ENCODE measurements at regions not wholly inside any gene's neighbourhood (a gene's known extent, or its start where the extent isn't known, plus 50 kb on each side); places are given as distances from the start of the nearest gene placed in this dataset.

DNA sequence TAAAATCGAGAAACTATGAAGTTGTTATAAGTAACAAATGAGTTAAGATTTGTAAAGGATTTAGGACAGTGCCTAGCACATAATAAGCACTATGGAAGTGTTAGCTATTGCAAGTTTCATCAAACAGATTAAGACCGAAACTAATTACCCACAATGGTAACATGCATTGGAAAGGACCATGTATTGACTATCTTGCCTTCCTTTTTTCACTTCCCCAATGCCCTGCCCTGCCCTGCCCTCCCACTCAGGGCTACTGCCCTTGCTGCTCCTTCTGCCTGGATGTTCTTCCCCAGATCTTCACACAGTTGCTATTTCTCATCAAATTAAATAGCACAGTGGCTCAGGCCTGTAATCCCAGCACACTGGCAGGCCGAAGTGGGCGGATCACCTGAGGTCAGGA, 202.1 kb upstream of the PSMD7 start:
- in situ Hi-C loops (cut with HindIII; ENCODE audit: low sequenced_read_pairs): no loop called here
- TF ChIP-seq, protein P1, sequence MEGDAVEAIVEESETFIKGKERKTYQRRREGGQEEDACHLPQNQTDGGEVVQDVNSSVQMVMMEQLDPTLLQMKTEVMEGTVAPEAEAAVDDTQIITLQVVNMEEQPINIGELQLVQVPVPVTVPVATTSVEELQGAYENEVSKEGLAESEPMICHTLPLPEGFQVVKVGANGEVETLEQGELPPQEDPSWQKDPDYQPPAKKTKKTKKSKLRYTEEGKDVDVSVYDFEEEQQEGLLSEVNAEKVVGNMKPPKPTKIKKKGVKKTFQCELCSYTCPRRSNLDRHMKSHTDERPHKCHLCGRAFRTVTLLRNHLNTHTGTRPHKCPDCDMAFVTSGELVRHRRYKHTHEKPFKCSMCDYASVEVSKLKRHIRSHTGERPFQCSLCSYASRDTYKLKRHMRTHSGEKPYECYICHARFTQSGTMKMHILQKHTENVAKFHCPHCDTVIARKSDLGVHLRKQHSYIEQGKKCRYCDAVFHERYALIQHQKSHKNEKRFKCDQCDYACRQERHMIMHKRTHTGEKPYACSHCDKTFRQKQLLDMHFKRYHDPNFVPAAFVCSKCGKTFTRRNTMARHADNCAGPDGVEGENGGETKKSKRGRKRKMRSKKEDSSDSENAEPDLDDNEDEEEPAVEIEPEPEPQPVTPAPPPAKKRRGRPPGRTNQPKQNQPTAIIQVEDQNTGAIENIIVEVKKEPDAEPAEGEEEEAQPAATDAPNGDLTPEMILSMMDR (IDR thresholded peaks at IDR 0.05; ENCODE audit: low read depth, low read length, missing control alignments): no peak
- no peak for DNase-seq (ENCODE audit: low read depth)
- H3K4me3 ChIP-seq (ENCODE audit: low read depth, low read length): no peak overlapping the region

DNA sequence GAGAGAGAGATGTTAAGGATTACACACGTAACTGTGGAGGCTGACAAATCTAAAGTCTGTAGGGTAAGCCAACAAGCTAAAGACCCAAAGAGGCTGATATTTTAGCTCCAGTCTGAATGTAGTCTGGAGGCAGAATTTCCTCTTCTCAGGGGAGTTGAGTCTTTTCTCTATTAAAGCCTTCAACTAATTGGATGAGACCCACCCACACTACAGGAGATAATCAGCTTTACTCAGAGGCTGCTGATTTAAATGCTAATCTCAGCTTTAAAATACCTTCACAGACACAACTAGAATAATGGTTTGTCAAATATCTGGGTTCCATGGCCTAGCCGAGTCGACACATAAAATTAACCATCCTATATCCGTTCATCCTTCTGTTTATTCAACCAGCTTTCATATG, 204.3 kb upstream of the PSMD7 start:
- DNase-seq (ENCODE audit: low read depth): no peak
- TF ChIP-seq, protein P1 (IDR thresholded peaks at IDR 0.05; ENCODE audit: low read depth, low read length, missing control alignments): no peak
- no peak overlapping the region for H3K4me3 ChIP-seq (ENCODE audit: low read depth, low read length)
- in situ Hi-C loops (cut with HindIII; ENCODE audit: low sequenced_read_pairs): no loop called here

DNA sequence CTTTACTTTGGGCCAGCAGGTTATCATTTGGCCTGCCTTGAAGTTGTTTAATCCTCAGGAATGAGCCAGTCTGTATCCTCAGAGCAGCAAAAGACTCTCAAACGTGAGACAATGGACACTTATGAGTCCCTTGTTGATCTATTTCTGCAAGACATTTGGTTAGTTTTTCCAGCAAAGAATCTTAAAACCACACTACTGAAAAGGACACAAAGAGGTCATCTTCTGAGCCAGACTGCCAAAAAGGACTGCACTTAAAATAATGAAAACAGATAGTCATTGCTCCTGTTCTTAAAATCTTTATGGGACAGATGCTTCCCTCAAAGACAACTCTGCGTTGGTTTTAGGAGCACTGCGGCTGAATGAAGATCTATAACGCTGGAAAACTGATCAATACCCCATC, 205.7 kb upstream of the PSMD7 start:
- in situ Hi-C loops (cut with HindIII; ENCODE audit: low sequenced_read_pairs): no loop called here
- TF ChIP-seq, protein P1 (IDR thresholded peaks at IDR 0.05; ENCODE audit: low read depth, low read length, missing control alignments): no peak
- no peak for DNase-seq (ENCODE audit: low read depth)
- H3K4me3 ChIP-seq (ENCODE audit: low read depth, low read length): no peak overlapping the region

DNA sequence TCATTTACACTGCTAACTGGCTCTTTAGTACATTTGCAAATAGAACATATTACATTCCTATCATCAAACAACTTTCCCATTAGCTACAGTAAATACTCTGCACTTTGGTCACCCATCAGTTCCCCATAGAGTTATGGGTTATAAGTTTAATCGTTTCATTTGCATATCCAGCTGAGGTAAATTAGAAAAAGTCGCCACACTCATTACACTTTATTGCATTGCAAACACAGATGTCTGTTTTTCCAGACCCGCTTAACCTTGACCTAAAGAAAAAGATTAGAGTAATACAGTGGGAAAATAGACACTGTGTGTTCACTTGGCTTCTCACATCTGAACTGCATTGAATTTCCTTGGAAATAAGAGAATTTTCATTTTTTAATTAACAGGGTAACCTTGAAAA, 213.1 kb upstream of the PSMD7 start:
- TF ChIP-seq, protein P1 (IDR thresholded peaks at IDR 0.05; ENCODE audit: low read depth, low read length, missing control alignments): no peak
- H3K4me3 ChIP-seq (ENCODE audit: low read depth, low read length): no peak overlapping the region
- DNase-seq (ENCODE audit: low read depth): no peak
- in situ Hi-C loops (cut with HindIII; ENCODE audit: low sequenced_read_pairs): no loop called here

DNA sequence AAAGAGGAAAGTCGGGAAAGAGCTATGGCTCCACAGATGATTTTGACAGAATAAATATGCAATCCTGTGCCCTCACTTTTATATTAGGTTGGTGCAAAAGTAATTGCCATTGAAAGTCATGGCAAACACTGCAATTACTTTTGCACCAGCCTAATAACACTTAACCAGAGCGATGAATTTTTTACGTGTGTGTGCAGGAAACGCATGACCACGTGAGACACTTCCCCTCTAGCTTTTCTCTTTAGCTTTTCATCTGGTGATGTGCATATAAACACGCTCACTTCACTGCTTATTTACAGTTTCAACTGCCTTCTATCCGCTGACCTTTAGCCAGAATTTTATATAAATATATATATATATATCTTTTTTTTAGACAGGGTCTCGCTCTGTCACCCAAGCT, 216.3 kb upstream of the PSMD7 start:
- no peak overlapping the region for H3K4me3 ChIP-seq (ENCODE audit: low read depth, low read length)
- DNase-seq (ENCODE audit: low read depth): no peak
- TF ChIP-seq, protein P1 (IDR thresholded peaks at IDR 0.05; ENCODE audit: low read depth, low read length, missing control alignments): no peak
- in situ Hi-C loops (cut with HindIII; ENCODE audit: low sequenced_read_pairs): no loop called here

DNA sequence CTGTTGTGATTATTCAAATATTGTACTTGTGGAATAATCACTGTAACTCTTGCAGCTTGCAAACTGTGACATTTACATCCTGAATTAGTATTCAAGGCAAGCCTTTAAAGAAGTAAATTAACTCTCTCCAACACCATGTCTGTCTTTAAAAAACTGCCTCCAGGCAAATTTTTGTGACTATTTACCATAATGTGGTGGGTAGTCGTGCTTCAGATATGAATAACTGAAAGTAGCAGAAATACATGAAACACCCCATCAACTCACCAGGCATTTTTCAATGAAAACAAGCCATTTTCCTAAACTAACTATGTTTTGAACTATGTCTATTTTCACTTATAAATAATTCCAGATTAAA, 217.4 kb upstream of the PSMD7 start:
- no peak for DNase-seq (ENCODE audit: low read depth)
- TF ChIP-seq, protein P1 (IDR thresholded peaks at IDR 0.05; ENCODE audit: low read depth, low read length, missing control alignments): no peak
- in situ Hi-C loops (cut with HindIII; ENCODE audit: low sequenced_read_pairs): no loop called here

More for the DNA sequence above, 217.4 kb upstream of the PSMD7 start:
- H3K4me3 ChIP-seq (ENCODE audit: low read depth, low read length): no peak overlapping the region

Data from astrocyte of the cerebellum (primary cell).